ENCODE measurements at regions not wholly inside any gene's neighbourhood (a gene's known extent, or its start where the extent isn't known, plus 50 kb on each side); places are given as distances from the start of the nearest gene placed in this dataset.

DNA sequence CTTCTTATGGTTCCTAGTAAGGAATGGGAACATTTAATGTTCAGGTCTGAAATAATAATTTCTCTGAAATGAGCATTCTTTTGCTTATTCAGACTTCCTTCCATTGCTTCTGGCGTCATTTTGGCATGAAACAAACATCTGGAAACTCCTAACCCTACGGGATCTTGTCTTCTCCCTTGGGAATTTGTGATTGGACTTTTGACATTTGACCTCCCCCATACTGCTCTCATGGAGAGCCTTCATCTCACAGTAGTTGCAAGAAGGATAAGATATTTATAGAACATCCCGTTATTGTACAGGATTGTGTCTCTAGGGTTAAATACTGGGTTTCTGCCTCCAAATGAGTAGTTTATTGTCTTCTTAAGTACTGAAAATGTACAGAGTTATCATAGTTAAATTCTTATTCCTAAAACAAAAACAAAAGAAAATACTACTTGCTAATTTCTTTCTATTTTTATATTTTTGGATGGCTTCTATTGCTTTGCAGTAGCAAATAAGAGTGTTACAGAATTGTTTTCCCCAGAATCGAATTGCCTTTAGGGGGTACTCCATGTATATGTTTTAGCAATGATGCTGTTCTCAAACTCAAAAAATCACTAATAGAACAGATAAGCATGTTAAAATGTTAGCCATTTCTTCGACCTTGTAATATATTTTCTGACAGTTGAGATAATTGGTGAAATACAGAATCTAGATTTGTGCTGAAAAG is 366.8 kb downstream of the DLEU7 start:
- Histone ChIP-seq H3K27me3 (no peaks in the 10 kb centered on the region), H3K4me3 (no peak overlapping the region), H3K36me3 (no peaks in the 10 kb centered on the region), H3K4me1 (no peaks in the 10 kb centered on the region), H3K9me3 (no peaks in the 10 kb centered on the region), H3K27ac (no peak overlapping the region)
- DNase-seq: no peak
- intact Hi-C loops (cut with DNase I): no loop called here
- TF ChIP-seq, protein P1, sequence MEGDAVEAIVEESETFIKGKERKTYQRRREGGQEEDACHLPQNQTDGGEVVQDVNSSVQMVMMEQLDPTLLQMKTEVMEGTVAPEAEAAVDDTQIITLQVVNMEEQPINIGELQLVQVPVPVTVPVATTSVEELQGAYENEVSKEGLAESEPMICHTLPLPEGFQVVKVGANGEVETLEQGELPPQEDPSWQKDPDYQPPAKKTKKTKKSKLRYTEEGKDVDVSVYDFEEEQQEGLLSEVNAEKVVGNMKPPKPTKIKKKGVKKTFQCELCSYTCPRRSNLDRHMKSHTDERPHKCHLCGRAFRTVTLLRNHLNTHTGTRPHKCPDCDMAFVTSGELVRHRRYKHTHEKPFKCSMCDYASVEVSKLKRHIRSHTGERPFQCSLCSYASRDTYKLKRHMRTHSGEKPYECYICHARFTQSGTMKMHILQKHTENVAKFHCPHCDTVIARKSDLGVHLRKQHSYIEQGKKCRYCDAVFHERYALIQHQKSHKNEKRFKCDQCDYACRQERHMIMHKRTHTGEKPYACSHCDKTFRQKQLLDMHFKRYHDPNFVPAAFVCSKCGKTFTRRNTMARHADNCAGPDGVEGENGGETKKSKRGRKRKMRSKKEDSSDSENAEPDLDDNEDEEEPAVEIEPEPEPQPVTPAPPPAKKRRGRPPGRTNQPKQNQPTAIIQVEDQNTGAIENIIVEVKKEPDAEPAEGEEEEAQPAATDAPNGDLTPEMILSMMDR (IDR thresholded peaks at IDR 0.05): no peak
- no peak for ATAC-seq

GRCh38 chr13:50481936-50482335 is 361.6 kb downstream of the DLEU7 start:
- intact Hi-C loops (cut with DNase I): no loop called here
- H3K27me3 ChIP-seq: no peaks in the 10 kb centered on the region
- no peak overlapping the region for H3K27ac ChIP-seq
- ATAC-seq (no peak), DNase-seq (no peak)
- H3K4me1 ChIP-seq: no peaks in the 10 kb centered on the region
- TF ChIP-seq, protein P1 (IDR thresholded peaks at IDR 0.05): no peak
- no peaks in the 10 kb centered on the region for H3K36me3 ChIP-seq
- H3K9me3 ChIP-seq: no peaks in the 10 kb centered on the region
- H3K4me3 ChIP-seq: no peak overlapping the region

DNA sequence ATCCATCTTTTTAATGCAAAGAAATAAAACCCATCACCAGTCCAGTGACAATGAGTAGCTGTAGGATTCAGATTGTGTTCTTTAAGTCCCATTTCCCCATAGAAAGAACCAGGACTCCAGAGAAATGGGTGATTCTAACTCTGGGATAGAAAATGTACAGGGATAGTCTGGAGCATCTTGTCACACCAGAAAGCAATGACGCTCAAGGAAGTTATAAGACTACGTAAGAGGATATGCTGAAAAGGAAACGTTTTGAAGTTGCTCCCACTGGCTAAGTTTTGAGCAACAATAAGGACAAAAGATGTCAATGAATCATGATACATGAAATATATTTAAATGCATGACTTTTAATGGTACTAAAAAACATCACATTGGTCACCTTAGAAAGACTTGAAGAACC is 360.1 kb downstream of the DLEU7 start:
- no peaks in the 10 kb centered on the region for H3K9me3 ChIP-seq
- no peaks in the 10 kb centered on the region for H3K27me3 ChIP-seq
- no peaks in the 10 kb centered on the region for H3K4me1 ChIP-seq
- H3K4me3 ChIP-seq: no peak overlapping the region
- DNase-seq: no peak
- no peak overlapping the region for H3K27ac ChIP-seq
- TF ChIP-seq, protein P1 (IDR thresholded peaks at IDR 0.05): no peak
- no peaks in the 10 kb centered on the region for H3K36me3 ChIP-seq
- intact Hi-C loops (cut with DNase I): no loop called here
- no peak for ATAC-seq

GRCh38 chr13:50484472-50485113 is 358.9 kb downstream of the DLEU7 start:
- ATAC-seq: no peak

More at GRCh38 chr13:50484472-50485113, 358.9 kb downstream of the DLEU7 start:
- Histone ChIP-seq H3K27me3 (no peaks in the 10 kb centered on the region), H3K9me3 (no peaks in the 10 kb centered on the region), H3K27ac (no peak overlapping the region), H3K4me1 (no peaks in the 10 kb centered on the region), H3K4me3 (no peak overlapping the region), H3K36me3 (no peaks in the 10 kb centered on the region)
- DNase-seq: no peak
- intact Hi-C loops (cut with DNase I): no loop called here
- TF ChIP-seq, protein P1 (IDR thresholded peaks at IDR 0.05): no peak

Data from left lung (tissue), 4 donors.